Neuron (in vitro differentiated cells): ENCODE measurements at regions not wholly inside any gene's neighbourhood (a gene's known extent, or its start where the extent isn't known, plus 50 kb on each side); places are given as distances from the start of the nearest gene placed in this dataset.

ENCODE experiments used
- H2AFZ ChIP-seq: one replicate; pipeline ENCODE4 v1.6.1; 2013; ENCODE audit warnings: low read depth, mild to moderate bottlenecking, inconsistent platforms, low read length, moderate library complexity
- H3K27me3 ChIP-seq: one replicate; pipeline ENCODE4 v1.6.1; 2013; ENCODE audit warnings: low read length; ENCODE audit not compliant: insufficient read depth
- H3K36me3 ChIP-seq: one replicate; pipeline ENCODE4 v1.6.1; 2013; ENCODE audit warnings: low read length; ENCODE audit not compliant: insufficient read depth
- H3K4me1 ChIP-seq: one replicate; pipeline ENCODE4 v1.6.1; 2013; ENCODE audit warnings: low read length; ENCODE audit not compliant: insufficient read depth
- H3K4me3 ChIP-seq: 2 replicates; pipeline ENCODE4 v1.5.1; 2013; ENCODE audit warnings: mild to moderate bottlenecking, low read length, moderate library complexity
- H3K9me3 ChIP-seq: one replicate; pipeline ENCODE4 v1.6.1; 2013; ENCODE audit warnings: low read length

GRCh38 chr2:766255-766654, 89.0 kb upstream of the TMEM18 start:
- Histone ChIP-seq H3K36me3 (no peaks in the 10 kb centered on the region), H3K4me3 (no peak overlapping the region), H3K9me3 (no peaks in the 10 kb centered on the region), H3K4me1 (peaks cover 7% of the 10 kb centered on the region), H3K27me3 (no peaks in the 10 kb centered on the region), H2AFZ (no peak overlapping the region)

- Histone ChIP-seq H3K9me3 (no peaks in the 10 kb centered on the region), H3K27me3 (no peaks in the 10 kb centered on the region), H3K4me1 (peaks cover 9% of the 10 kb centered on the region), H2AFZ (no peak overlapping the region), H3K4me3 (no peak overlapping the region), H3K36me3 (no peaks in the 10 kb centered on the region)
Measured at GRCh38 chr2:765369-765768, 88.2 kb upstream of the TMEM18 start.

GRCh38 chr2:763766-764525, 86.7 kb upstream of the TMEM18 start:
- Histone ChIP-seq H2AFZ (no peak overlapping the region), H3K9me3 (no peaks in the 10 kb centered on the region), H3K36me3 (no peaks in the 10 kb centered on the region), H3K27me3 (no peaks in the 10 kb centered on the region), H3K4me1 (peaks cover 10% of the 10 kb centered on the region), H3K4me3 (no peak overlapping the region)

GRCh38 chr2:762646-763045, 85.4 kb upstream of the TMEM18 start:
- H2AFZ ChIP-seq = no peak overlapping the region
- no peaks in the 10 kb centered on the region for H3K36me3 ChIP-seq
- H3K4me1 ChIP-seq = peaks cover 10% of the 10 kb centered on the region
- no peaks in the 10 kb centered on the region for H3K27me3 ChIP-seq
- H3K4me3 ChIP-seq = no peak overlapping the region
- no peaks in the 10 kb centered on the region for H3K9me3 ChIP-seq

- Histone ChIP-seq H3K27me3 (no peaks in the 10 kb centered on the region), H3K4me1 (peaks cover 10% of the 10 kb centered on the region), H2AFZ (no peak overlapping the region), H3K4me3 (no peak overlapping the region), H3K36me3 (no peaks in the 10 kb centered on the region), H3K9me3 (no peaks in the 10 kb centered on the region)
Measured at GRCh38 chr2:761384-761783, 84.2 kb upstream of the TMEM18 start.

- no peak overlapping the region for H2AFZ ChIP-seq
- H3K4me1 ChIP-seq = peaks cover 10% of the 10 kb centered on the region
- H3K9me3 ChIP-seq = no peaks in the 10 kb centered on the region
- no peaks in the 10 kb centered on the region for H3K27me3 ChIP-seq
- no peaks in the 10 kb centered on the region for H3K36me3 ChIP-seq
- H3K4me3 ChIP-seq = no peak overlapping the region
Measured at GRCh38 chr2:760001-760400, 82.8 kb upstream of the TMEM18 start.

GRCh38 chr2:758073-758820, 81.0 kb upstream of the TMEM18 start:
- H3K4me1 ChIP-seq = peaks cover 10% of the 10 kb centered on the region
- no peaks in the 10 kb centered on the region for H3K9me3 ChIP-seq
- no peak overlapping the region for H2AFZ ChIP-seq
- no peak overlapping the region for H3K4me3 ChIP-seq
- H3K27me3 ChIP-seq = no peaks in the 10 kb centered on the region
- no peaks in the 10 kb centered on the region for H3K36me3 ChIP-seq

- Histone ChIP-seq H3K4me1 (no peaks in the 10 kb centered on the region), H3K4me3 (no peak overlapping the region), H2AFZ (no peak overlapping the region)
Measured at GRCh38 chr2:753123-753522, 75.9 kb upstream of the TMEM18 start.

GRCh38 chr2:751474-751873, 74.3 kb upstream of the TMEM18 start:
- H3K4me1 ChIP-seq = no peaks in the 10 kb centered on the region
- H3K9me3 ChIP-seq = peaks cover 4% of the 10 kb centered on the region
- H2AFZ ChIP-seq = no peak overlapping the region
- no peaks in the 10 kb centered on the region for H3K27me3 ChIP-seq
- H3K4me3 ChIP-seq = no peak overlapping the region
- peaks cover 4% of the 10 kb centered on the region for H3K36me3 ChIP-seq

More at GRCh38 chr2:753123-753522, 75.9 kb upstream of the TMEM18 start:
- H3K9me3 ChIP-seq = no peaks in the 10 kb centered on the region
- no peaks in the 10 kb centered on the region for H3K36me3 ChIP-seq
- no peaks in the 10 kb centered on the region for H3K27me3 ChIP-seq

- Histone ChIP-seq H3K4me1 (no peaks in the 10 kb centered on the region), H3K4me3 (no peak overlapping the region), H3K27me3 (no peaks in the 10 kb centered on the region), H2AFZ (no peak overlapping the region), H3K9me3 (peaks cover 4% of the 10 kb centered on the region), H3K36me3 (peaks cover 4% of the 10 kb centered on the region)
Measured at GRCh38 chr2:750628-751027, 73.4 kb upstream of the TMEM18 start.

GRCh38 chr2:747762-748351, 70.7 kb upstream of the TMEM18 start:
- peaks cover 4% of the 10 kb centered on the region for H3K9me3 ChIP-seq
- no peaks in the 10 kb centered on the region for H3K4me1 ChIP-seq
- H3K4me3 ChIP-seq = no peak overlapping the region
- H3K27me3 ChIP-seq = no peaks in the 10 kb centered on the region
- H2AFZ ChIP-seq = no peak overlapping the region
- H3K36me3 ChIP-seq = peaks cover 4% of the 10 kb centered on the region

- Histone ChIP-seq H2AFZ (no peak overlapping the region), H3K9me3 (peaks cover 4% of the 10 kb centered on the region), H3K4me3 (no peak overlapping the region), H3K4me1 (no peaks in the 10 kb centered on the region), H3K36me3 (peaks cover 4% of the 10 kb centered on the region), H3K27me3 (no peaks in the 10 kb centered on the region)
Measured at GRCh38 chr2:746697-747096, 69.5 kb upstream of the TMEM18 start.

GRCh38 chr2:744088-744487, 66.9 kb upstream of the TMEM18 start:
- Histone ChIP-seq H3K9me3 (peaks cover 4% of the 10 kb centered on the region), H3K36me3 (peaks cover 4% of the 10 kb centered on the region), H3K27me3 (no peaks in the 10 kb centered on the region), H2AFZ (no peak overlapping the region), H3K4me3 (no peak overlapping the region), H3K4me1 (peaks cover 7% of the 10 kb centered on the region)
